BLaER1 treated with 17β-estradiol and CSF1 and Interleukin-3, amounts not matched to agents 10 nM and 100 nM (cell line): ENCODE measurements at regions not wholly inside any gene's neighbourhood (a gene's known extent, or its start where the extent isn't known, plus 50 kb on each side); places are given as distances from the start of the nearest gene placed in this dataset.

Experiments used
- H3K27ac ChIP-seq, 11 experiments: shearing (Covaris generic); formaldehyde crosslinking; 2 replicates each; pipeline ENCODE4 v1.8.1; 2022
- H3K27me3 ChIP-seq, 11 experiments: shearing (Covaris generic); formaldehyde crosslinking; 2 replicates each; pipeline ENCODE4 v1.8.1; 2022
- H3K36me3 ChIP-seq, 11 experiments: shearing (Covaris generic); formaldehyde crosslinking; 2 replicates each; pipeline ENCODE4 v1.8.1; 2022
- H3K4me1 ChIP-seq, 10 experiments: shearing (Covaris generic); formaldehyde crosslinking; 2 replicates each; pipeline ENCODE4 v1.8.1; 2022
- H3K4me2 ChIP-seq, 11 experiments: shearing (Covaris generic); formaldehyde crosslinking; 2 replicates each; pipeline ENCODE4 v1.8.1; 2022
- H3K4me3 ChIP-seq, 10 experiments: shearing (Covaris generic); formaldehyde crosslinking; 2 replicates each; pipeline ENCODE4 v1.8.1; 2022
- H3K9ac ChIP-seq, 11 experiments: shearing (Covaris generic); formaldehyde crosslinking; 2 replicates each; pipeline ENCODE4 v1.8.1; 2022
- H3K9me3 ChIP-seq, 11 experiments: shearing (Covaris generic); formaldehyde crosslinking; replicated peaks in 1 of 11; 2 replicates each; pipeline ENCODE4 v1.8.1; 2022
- H4K20me1 ChIP-seq, 11 experiments: shearing (Covaris generic); formaldehyde crosslinking; 2 replicates each; pipeline ENCODE4 v1.8.1; 2022
- Cebpa-rat ChIP-seq, 11 experiments: shearing (Covaris generic); IDR thresholded peaks; 2 replicates each; pipeline ENCODE4 v1.8.1; 2022

DNA sequence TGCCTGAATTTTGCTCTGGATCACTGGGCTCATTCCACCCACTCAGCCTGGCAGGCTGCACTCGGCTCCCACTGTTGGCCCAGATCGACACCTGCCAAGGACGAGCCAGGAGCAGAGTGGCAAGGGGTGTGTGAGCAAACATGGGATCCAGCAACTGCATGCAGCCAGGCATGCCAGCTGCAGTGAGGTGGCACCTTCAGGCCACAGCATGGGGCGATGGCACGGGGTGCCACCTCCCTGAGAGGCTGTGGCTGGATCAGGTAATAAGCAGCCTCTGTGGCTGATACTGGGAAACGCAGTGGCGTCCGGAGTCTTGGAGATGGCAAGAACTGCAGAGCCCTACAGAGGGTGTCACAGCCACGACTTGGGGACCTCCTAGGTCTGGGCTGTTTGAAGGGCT, 244.5 kb upstream of the FSTL5 start:
- H3K4me2 ChIP-seq: no peak overlapping the region
- H3K27ac ChIP-seq: no peak overlapping the region
- no peak overlapping the region for H3K4me3 ChIP-seq
- H3K9me3 ChIP-seq: no peaks in the 10 kb centered on the region
- no peak overlapping the region for H3K9ac ChIP-seq
- H3K27me3 ChIP-seq: no peaks in the 10 kb centered on the region
- no peaks in the 10 kb centered on the region for H3K4me1 ChIP-seq
- H3K36me3 ChIP-seq: no peaks in the 10 kb centered on the region
- no peak for TF ChIP-seq Cebpa-rat (IDR thresholded peaks at IDR 0.05)
- H4K20me1 ChIP-seq: no peaks in the 10 kb centered on the region

- Histone ChIP-seq H4K20me1 (no peaks in the 10 kb centered on the region), H3K4me2 (no peak overlapping the region), H3K27ac (no peak overlapping the region), H3K4me3 (no peak overlapping the region), H3K4me1 (no peaks in the 10 kb centered on the region), H3K36me3 (no peaks in the 10 kb centered on the region), H3K9me3 (no peaks in the 10 kb centered on the region), H3K9ac (no peak overlapping the region), H3K27me3 (no peaks in the 10 kb centered on the region)
- no peak for TF ChIP-seq Cebpa-rat (IDR thresholded peaks at IDR 0.05)
These were observed 243.0 kb upstream of the FSTL5 start for GRCh38 chr4:162406637-162407365.

DNA sequence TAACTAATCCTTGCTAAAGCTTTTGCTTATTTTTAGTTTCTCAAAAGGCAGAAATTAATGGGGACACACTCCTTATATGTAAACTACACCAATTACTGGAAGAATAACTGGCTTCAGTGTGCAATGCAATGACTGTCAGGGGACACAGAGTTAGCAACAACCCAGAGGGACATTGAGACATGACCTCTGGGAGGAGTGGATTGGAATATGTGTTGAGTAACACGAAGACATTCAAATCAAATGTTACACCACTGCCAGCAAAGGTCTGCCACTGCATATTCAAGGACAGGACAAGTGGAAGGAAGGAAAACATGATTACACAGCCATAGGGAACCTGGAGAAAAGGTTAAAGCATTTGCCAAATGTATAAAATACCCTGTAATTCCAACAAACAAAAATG, 240.1 kb upstream of the FSTL5 start:
- TF ChIP-seq Cebpa-rat (IDR thresholded peaks at IDR 0.05): no peak
- no peaks in the 10 kb centered on the region for H3K4me1 ChIP-seq
- H3K9me3 ChIP-seq: no peaks in the 10 kb centered on the region
- H3K36me3 ChIP-seq: no peaks in the 10 kb centered on the region
- H4K20me1 ChIP-seq: no peaks in the 10 kb centered on the region
- no peaks in the 10 kb centered on the region for H3K27me3 ChIP-seq
- no peak overlapping the region for H3K4me2 ChIP-seq
- no peak overlapping the region for H3K4me3 ChIP-seq
- H3K27ac ChIP-seq: no peak overlapping the region
- no peak overlapping the region for H3K9ac ChIP-seq

DNA sequence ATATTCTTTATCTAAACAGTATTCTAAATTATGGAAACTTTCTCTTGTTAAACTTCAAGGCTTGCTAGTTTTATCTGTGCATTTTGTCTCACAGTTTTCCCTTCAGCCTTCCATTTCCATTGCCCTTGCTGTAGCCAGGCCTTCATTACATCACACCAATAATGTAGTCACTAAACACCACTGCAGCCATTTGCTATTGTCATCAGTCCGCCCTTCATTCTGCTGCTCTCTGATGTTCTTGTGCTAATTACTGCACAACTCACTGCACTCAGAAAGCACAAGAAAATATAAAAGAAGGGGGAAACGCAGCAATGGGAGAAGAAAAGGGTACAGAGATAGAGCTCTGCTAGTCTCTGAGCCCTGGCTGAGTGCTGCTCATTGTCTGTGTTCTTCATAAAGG, 239.6 kb upstream of the FSTL5 start:
- no peaks in the 10 kb centered on the region for H3K36me3 ChIP-seq
- no peak for TF ChIP-seq Cebpa-rat (IDR thresholded peaks at IDR 0.05)
- no peak overlapping the region for H3K4me3 ChIP-seq
- no peaks in the 10 kb centered on the region for H3K27me3 ChIP-seq
- no peak overlapping the region for H3K9ac ChIP-seq
- no peaks in the 10 kb centered on the region for H3K9me3 ChIP-seq
- H3K4me2 ChIP-seq: no peak overlapping the region
- no peak overlapping the region for H3K27ac ChIP-seq
- no peaks in the 10 kb centered on the region for H3K4me1 ChIP-seq
- H4K20me1 ChIP-seq: no peaks in the 10 kb centered on the region

DNA sequence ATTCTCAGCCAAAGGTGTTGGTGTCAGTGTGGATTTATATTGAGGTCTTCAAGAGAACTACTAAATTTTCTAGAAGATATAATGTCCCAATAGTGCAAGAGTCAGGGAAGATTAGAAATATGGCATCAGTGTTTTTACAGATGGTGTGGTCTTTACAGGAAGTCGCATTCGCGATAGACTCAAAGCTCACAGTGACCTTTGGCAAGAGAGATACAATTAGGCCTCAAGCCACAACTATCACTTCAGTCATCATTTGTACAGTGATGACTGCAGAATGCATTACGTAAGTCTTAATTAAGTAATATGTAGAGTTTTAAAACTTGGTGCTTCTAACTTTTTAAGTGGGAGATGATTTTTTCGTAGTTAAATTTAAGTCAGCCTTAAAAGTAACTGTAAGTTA, 237.2 kb upstream of the FSTL5 start:
- Histone ChIP-seq H3K9ac (no peak overlapping the region), H3K27me3 (no peaks in the 10 kb centered on the region), H3K4me2 (no peak overlapping the region), H3K36me3 (no peaks in the 10 kb centered on the region), H3K9me3 (no peaks in the 10 kb centered on the region), H3K27ac (no peak overlapping the region), H4K20me1 (no peaks in the 10 kb centered on the region), H3K4me3 (no peak overlapping the region), H3K4me1 (no peaks in the 10 kb centered on the region)
- no peak for TF ChIP-seq Cebpa-rat (IDR thresholded peaks at IDR 0.05)

- Histone ChIP-seq H3K27me3 (no peaks in the 10 kb centered on the region), H3K4me3 (no peak overlapping the region), H3K9me3 (no peaks in the 10 kb centered on the region), H3K4me2 (no peak overlapping the region), H3K9ac (no peak overlapping the region), H3K36me3 (no peaks in the 10 kb centered on the region), H3K4me1 (no peaks in the 10 kb centered on the region), H4K20me1 (no peaks in the 10 kb centered on the region), H3K27ac (no peak overlapping the region)
- no peak for TF ChIP-seq Cebpa-rat (IDR thresholded peaks at IDR 0.05)
These were observed 229.1 kb upstream of the FSTL5 start for GRCh38 chr4:162392946-162393345.

DNA sequence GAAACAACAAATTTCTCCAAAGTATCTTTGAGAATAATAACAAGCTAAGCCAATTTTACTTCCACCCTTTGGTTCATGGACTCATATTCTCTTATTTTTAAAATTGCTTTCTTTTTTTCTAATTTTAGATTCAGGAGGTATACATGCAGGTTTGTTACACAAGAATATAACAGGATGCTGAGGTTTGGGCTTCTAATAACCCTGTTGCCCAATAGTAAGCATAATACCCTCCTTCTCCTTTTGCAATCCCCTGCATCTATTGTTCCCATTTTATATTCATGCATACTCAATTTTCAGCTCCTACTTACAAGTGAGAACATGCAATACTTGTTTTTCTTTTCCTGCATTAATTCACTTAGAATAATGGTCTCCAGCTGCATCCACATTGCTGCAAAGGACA, 202.3 kb upstream of the FSTL5 start:
- Histone ChIP-seq H3K9me3 (no peaks in the 10 kb centered on the region), H4K20me1 (no peaks in the 10 kb centered on the region), H3K4me1 (no peaks in the 10 kb centered on the region), H3K9ac (no peak overlapping the region), H3K4me3 (no peak overlapping the region), H3K36me3 (no peaks in the 10 kb centered on the region), H3K4me2 (no peak overlapping the region), H3K27ac (peak overlapping the region in 2 of 11 experiments; percentile 20 to 46; a peak in 2 of 22 replicates), H3K27me3 (no peaks in the 10 kb centered on the region)
- TF ChIP-seq Cebpa-rat (IDR thresholded peaks at IDR 0.05): no peak

DNA sequence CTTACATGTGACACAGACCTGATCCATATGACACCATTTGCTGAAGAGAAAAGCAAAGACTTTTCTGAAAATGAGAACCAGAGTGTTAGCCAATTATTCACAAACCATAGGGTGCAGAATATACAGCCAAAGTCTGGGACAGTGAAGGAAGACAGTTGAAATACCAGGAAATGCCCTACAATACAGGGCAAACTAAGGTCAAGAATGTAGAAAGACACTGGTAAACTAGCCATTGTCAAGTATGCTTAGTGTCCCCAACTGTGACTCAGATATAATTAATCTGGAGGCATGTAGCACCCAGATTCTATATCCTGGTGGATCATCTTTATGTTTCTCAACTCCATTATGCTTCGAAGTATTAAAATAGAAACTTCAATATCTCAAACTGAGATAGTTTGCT, 200.9 kb upstream of the FSTL5 start:
- H3K4me2 ChIP-seq: no peak overlapping the region
- no peaks in the 10 kb centered on the region for H3K27me3 ChIP-seq
- no peaks in the 10 kb centered on the region for H4K20me1 ChIP-seq
- no peak overlapping the region for H3K4me3 ChIP-seq
- no peaks in the 10 kb centered on the region for H3K4me1 ChIP-seq
- no peaks in the 10 kb centered on the region for H3K36me3 ChIP-seq
- no peak overlapping the region for H3K27ac ChIP-seq
- no peak for TF ChIP-seq Cebpa-rat (IDR thresholded peaks at IDR 0.05)
- no peak overlapping the region for H3K9ac ChIP-seq
- no peaks in the 10 kb centered on the region for H3K9me3 ChIP-seq

DNA sequence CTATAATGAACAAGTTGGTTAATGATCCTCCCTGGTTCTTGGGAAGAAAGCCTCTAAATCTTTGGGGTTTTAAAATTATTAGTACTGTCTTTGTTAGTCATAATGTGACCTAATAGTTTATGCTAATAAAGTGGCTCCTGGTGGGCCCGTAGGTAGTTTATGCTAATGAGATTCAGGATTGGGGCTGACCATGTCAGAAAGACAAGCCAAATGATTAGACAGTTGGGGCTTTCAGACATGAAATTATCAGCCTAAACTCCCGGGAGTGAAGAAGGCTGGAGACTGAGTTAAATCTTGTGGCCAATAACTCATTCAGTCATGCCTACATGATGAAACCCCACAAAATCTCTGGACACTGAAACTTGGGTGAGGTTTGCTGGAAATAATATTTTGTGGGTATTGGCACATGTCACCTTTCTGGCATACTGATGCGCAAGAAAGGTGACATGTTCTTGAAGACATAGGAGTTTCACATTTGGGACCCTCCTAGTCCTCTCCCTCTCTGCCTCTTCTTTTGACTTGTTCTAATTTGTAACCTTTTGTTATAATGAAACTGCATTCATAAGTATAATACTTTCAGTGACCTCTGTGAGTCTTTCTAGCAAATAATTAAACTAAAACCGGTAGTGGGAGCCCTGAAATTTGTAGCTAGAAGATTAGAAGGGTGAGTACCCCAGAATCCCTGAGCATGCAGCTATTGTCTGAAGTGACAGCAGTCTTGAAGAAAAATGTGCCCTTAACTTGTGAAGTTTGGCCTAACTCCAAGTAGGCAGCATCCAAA, 196.8 kb upstream of the FSTL5 start:
- Histone ChIP-seq H3K9me3 (no peaks in the 10 kb centered on the region), H3K27ac (no peak overlapping the region), H3K4me3 (no peak overlapping the region), H3K4me2 (no peak overlapping the region), H4K20me1 (no peaks in the 10 kb centered on the region), H3K27me3 (no peaks in the 10 kb centered on the region), H3K36me3 (no peaks in the 10 kb centered on the region), H3K4me1 (no peaks in the 10 kb centered on the region; a peak in 1 of 20 replicates), H3K9ac (no peak overlapping the region)
- TF ChIP-seq Cebpa-rat (IDR thresholded peaks at IDR 0.05): no peak

DNA sequence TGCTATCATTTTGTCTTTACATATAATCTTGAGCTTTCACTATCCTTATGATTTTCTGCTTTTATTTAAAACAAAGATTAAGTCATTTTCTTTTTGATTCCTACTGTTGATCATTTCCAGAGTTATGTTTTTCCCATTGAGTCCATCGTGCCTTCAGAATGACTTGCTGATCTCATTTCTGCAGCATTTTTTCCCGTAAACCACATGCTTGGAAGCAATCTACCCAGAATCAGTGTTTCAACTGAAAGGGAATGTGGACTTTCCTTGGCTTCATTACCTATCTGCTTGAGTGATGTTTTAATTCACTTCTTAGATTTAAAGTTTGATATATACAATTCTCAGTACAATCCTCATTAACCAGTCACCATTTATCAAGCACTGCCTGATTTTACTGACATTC, 192.4 kb upstream of the FSTL5 start:
- Histone ChIP-seq H3K27me3 (no peaks in the 10 kb centered on the region), H3K27ac (no peak overlapping the region), H3K9me3 (no peaks in the 10 kb centered on the region), H3K36me3 (no peaks in the 10 kb centered on the region), H3K4me3 (no peak overlapping the region), H3K9ac (no peak overlapping the region), H3K4me2 (no peak overlapping the region), H3K4me1 (no peaks in the 10 kb centered on the region; a peak in 1 of 20 replicates), H4K20me1 (no peaks in the 10 kb centered on the region)
- no peak for TF ChIP-seq Cebpa-rat (IDR thresholded peaks at IDR 0.05)
